Stomach smooth muscle (tissue), 2 donors: ENCODE measurements at regions not wholly inside any gene's neighbourhood (a gene's known extent, or its start where the extent isn't known, plus 50 kb on each side); places are given as distances from the start of the nearest gene placed in this dataset.
"Not testable (repeated sequence)": the region's sequence is repeated elsewhere in the genome, so short reads cannot be mapped to it uniquely, and the experiment has no call there.

ENCODE experiments used
- H3K27ac ChIP-seq: one replicate; pipeline ENCODE4 v1.7.0; 2013; ENCODE audit warnings: mild to moderate bottlenecking, low read length, inconsistent platforms
- H3K27me3 ChIP-seq, 2 donors: one replicate each; pipeline ENCODE4 v1.7.0; 2013; ENCODE audit warnings: low read length in 2 of 2; ENCODE audit not compliant: insufficient read depth in 2 of 2, control insufficient read depth in 1 of 2
- H3K36me3 ChIP-seq, 2 donors: one replicate each; pipeline ENCODE4 v1.7.0; 2013; ENCODE audit warnings: low read length in 2 of 2; ENCODE audit not compliant: control insufficient read depth in 2 of 2, insufficient read depth in 2 of 2
- H3K4me1 ChIP-seq: one replicate; pipeline ENCODE4 v1.7.0; 2013; ENCODE audit warnings: low read length; ENCODE audit not compliant: control insufficient read depth, insufficient read depth
- H3K4me3 ChIP-seq, 2 donors: one replicate each; pipeline ENCODE4 v1.7.0; 2013; ENCODE audit warnings: low read length in 2 of 2
- H3K9ac ChIP-seq, 2 donors: one replicate each; pipeline ENCODE4 v1.7.0; 2013; ENCODE audit warnings: low read length in 2 of 2, mild to moderate bottlenecking in 1 of 2
- H3K9me3 ChIP-seq, 2 donors: one replicate each; pipeline ENCODE4 v1.7.0; 2013; ENCODE audit warnings: low read length in 2 of 2; ENCODE audit not compliant: control insufficient read depth in 2 of 2
- donor health status: healthy.
- donor health status: Pancreatic carcinoma.

DNA sequence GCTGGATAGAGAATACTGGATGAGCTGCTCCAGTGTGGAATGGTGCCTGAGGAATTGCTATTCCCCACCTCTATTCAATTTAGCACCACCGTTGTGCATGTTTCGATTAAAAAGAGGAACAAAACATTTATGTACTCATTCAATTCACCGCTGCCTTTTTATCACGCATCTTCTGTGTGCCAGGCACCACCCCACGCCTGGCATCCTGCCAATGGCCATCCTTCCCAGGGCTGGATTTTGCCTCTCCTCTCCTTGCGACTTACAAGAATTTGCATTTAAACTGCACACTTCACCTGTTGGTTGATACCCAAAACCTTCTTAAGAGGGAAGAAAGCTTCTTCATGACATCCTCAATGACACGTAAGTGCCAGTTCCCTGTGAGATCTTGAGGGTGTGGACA is 110.2 kb upstream of the DPP6 start:
- no peak overlapping the region for H3K9ac ChIP-seq
- no peak overlapping the region for H3K27ac ChIP-seq
- H3K9me3 ChIP-seq = no peaks in the 10 kb centered on the region
- no peaks in the 10 kb centered on the region for H3K27me3 ChIP-seq
- peaks cover 7% of the 10 kb centered on the region for H3K4me1 ChIP-seq
- no peaks in the 10 kb centered on the region for H3K36me3 ChIP-seq
- no peak overlapping the region for H3K4me3 ChIP-seq

DNA sequence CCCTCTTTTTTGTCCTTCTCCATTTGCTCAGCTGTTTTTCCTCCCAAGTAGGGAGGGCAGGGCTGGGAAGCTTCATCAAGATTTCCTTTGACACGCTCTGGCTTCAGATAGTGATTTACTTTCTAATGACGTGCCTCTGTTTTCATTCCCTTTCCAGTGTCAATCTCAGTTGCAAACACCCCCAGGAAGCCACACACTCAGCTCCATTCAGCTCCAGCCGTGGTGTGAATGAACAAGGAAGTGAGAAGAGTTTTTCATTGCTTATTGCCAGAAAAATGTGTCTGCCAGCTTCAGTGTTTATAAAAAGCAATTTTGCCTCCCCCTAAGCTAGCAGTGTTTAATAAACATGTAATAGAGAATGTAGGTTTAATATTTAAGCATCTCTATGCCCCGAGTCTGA is 108.7 kb upstream of the DPP6 start:
- Histone ChIP-seq H3K9me3 (no peaks in the 10 kb centered on the region), H3K9ac (no peak overlapping the region)

DNA sequence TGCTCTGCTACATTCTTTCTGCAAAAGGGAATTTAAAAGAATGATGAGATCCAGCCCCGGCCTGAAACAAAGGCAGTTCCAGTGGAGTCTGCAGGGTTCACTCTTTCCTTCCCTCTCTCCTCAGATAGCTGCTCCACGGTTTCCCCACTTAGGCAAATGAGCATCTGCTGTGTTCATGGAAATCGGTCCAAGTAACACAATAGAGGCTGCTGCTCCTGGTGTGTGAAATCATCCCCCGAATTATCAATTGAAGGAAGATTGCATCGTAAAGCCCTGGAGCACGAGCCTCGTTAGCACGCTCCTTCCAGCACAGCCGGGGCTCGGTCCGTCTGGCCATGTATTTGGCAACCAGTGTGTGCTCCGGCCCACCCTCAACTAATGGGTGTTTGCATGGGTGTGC is 108.3 kb upstream of the DPP6 start:
- no peaks in the 10 kb centered on the region for H3K9me3 ChIP-seq
- no peak overlapping the region for H3K27ac ChIP-seq
- no peaks in the 10 kb centered on the region for H3K36me3 ChIP-seq
- H3K9ac ChIP-seq = no peak overlapping the region
- no peak overlapping the region for H3K4me3 ChIP-seq
- H3K4me1 ChIP-seq = peaks cover 7% of the 10 kb centered on the region
- no peaks in the 10 kb centered on the region for H3K27me3 ChIP-seq

More for the DNA sequence above, 108.7 kb upstream of the DPP6 start:
- no peak overlapping the region for H3K4me3 ChIP-seq
- no peaks in the 10 kb centered on the region for H3K36me3 ChIP-seq
- no peak overlapping the region for H3K27ac ChIP-seq
- H3K4me1 ChIP-seq = peaks cover 7% of the 10 kb centered on the region
- H3K27me3 ChIP-seq = no peaks in the 10 kb centered on the region

DNA sequence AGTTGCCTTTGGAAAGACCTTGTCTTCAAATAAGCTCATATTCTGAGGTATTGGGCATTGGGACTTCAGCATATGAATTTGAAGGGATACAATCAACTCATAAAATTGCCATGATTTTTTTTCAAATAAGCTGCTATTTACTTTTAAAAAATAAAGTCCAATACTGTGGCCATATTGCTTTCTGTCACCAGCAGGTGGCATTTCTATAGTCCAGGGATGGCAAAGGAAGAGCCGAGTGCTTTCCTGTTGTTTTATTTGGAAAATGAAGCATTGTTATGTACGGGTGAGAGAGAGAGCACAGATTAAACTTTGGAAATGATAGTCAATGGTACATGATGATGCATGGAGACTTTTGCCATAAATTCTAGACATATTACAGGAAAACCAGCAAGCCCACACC is 104.1 kb upstream of the DPP6 start:
- peaks cover 7% of the 10 kb centered on the region for H3K4me1 ChIP-seq
- H3K4me3 ChIP-seq = no peak overlapping the region
- no peak overlapping the region for H3K9ac ChIP-seq
- H3K27ac ChIP-seq = no peak overlapping the region
- H3K27me3 ChIP-seq = no peaks in the 10 kb centered on the region
- H3K36me3 ChIP-seq = peaks cover 0 to 2% of the 10 kb centered on the region in 2 donors
- H3K9me3 ChIP-seq = no peaks in the 10 kb centered on the region

DNA sequence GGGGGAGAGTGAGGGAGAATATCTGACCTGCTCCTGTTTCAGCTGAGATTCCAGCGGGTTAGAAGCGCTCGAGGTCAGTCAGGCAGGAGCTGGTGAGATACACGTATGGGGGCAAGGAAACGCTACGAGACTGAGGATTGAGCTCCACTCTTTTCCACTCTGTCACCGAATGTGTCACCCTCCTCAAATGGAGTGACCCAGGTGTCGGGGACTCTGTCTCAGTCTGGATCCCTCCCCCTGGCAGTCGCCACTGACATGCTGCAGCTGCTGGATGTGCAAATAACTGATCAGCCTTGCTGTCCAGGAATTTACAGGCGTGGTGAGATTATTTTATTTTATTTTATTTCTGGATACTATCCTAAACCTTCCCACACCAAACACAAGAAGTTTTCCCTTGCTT is 100.9 kb upstream of the DPP6 start:
- Histone ChIP-seq H3K36me3 (peaks cover 0 to 2% of the 10 kb centered on the region in 2 donors), H3K27me3 (no peaks in the 10 kb centered on the region), H3K27ac (no peak overlapping the region), H3K9me3 (no peaks in the 10 kb centered on the region), H3K4me3 (no peak overlapping the region), H3K4me1 (no peaks in the 10 kb centered on the region), H3K9ac (no peak overlapping the region)

DNA sequence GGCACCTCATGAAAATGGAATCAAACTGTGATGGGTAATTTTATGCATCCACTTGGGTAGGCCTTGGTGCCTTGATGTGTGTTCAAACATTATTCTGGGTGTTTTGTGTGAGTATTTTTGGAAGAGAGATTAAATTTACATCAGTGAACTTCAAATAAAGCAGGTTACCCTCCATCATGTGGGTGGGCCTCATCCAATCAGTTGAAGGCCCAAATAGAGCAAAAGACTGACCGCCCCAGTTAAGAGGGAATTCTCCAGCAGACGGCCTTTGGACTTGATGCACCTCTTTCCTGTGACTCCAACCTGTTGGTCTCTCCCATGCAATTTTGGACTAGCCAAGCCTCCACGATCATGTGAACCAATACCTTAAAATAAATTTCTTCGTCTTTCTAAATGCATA is 97.7 kb upstream of the DPP6 start:
- no peak overlapping the region for H3K9ac ChIP-seq

DNA sequence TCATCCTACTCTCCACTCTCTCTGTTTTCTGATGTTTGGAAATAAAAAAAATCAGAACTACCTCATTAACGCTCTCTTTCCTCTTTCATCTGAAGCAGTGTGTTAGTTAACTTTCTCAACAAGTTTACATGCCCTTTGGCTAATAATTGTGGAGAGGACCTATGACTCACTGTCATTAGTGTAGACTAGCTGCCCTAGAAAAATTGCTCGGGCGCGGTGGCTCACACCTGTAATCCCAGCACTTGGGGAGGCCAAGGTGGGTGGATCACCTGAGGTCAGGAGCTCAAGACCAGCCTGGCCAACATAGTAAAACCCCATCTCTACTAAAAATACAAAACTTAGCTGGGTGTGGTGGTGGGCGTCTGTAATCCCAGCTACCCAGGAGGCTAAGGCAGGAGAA is 94.5 kb upstream of the DPP6 start:
- H3K9ac ChIP-seq, H3K27me3 ChIP-seq, H3K27ac ChIP-seq: not testable (repeated sequence)

More for the DNA sequence above, 97.7 kb upstream of the DPP6 start:
- Histone ChIP-seq H3K4me1 (no peaks in the 10 kb centered on the region), H3K36me3 (peaks cover 0 to 2% of the 10 kb centered on the region in 2 donors), H3K27ac (no peak overlapping the region), H3K9me3 (no peaks in the 10 kb centered on the region), H3K27me3 (no peaks in the 10 kb centered on the region), H3K4me3 (no peak overlapping the region)

DNA sequence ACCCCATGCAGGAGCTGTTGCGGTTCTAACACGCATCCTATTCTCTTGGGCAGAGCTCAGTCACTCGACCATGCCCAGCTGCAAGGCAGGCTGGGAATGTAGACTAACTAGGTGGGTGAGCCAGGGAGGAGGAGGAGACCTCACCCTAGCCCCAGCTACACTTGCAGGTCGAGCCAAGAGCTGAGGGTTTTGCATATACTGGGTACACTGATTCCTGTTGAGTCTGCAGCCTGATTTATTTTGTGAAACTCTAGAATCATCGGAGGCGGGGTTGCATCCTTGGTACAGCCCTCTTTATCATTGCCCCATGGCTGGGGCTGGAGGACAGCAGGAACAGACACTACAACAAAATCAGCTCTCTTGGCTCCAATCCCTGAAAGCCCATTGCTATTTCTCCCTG is 93.8 kb upstream of the DPP6 start:
- not testable (repeated sequence) for H3K27ac ChIP-seq, H3K36me3 ChIP-seq, H3K9ac ChIP-seq, H3K27me3 ChIP-seq, H3K4me3 ChIP-seq, H3K9me3 ChIP-seq, H3K4me1 ChIP-seq

More for the DNA sequence above, 94.5 kb upstream of the DPP6 start:
- not testable (repeated sequence) for H3K36me3 ChIP-seq, H3K4me1 ChIP-seq, H3K9me3 ChIP-seq, H3K4me3 ChIP-seq

DNA sequence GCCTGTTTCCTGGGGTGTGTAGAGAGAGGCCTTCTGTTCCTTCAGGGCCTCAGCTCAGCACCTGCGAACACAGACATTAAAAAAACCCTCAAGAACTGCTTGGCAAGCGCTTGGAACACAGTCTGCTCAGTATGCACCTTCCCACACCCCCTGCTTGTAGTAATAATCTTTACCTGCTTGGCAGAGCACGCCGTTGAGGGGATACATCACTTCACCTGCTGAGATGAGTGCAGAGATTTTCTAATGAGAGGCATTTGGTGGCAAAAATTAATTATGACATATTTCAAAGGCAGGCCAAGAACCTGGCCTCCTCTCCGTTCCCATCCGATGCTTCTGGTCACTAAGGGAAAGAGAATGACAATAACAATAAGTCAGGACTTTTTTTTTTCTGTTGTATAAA is 93.4 kb upstream of the DPP6 start:
- not testable (repeated sequence) for H3K27me3 ChIP-seq, H3K4me3 ChIP-seq, H3K27ac ChIP-seq, H3K36me3 ChIP-seq, H3K9me3 ChIP-seq, H3K9ac ChIP-seq, H3K4me1 ChIP-seq

DNA sequence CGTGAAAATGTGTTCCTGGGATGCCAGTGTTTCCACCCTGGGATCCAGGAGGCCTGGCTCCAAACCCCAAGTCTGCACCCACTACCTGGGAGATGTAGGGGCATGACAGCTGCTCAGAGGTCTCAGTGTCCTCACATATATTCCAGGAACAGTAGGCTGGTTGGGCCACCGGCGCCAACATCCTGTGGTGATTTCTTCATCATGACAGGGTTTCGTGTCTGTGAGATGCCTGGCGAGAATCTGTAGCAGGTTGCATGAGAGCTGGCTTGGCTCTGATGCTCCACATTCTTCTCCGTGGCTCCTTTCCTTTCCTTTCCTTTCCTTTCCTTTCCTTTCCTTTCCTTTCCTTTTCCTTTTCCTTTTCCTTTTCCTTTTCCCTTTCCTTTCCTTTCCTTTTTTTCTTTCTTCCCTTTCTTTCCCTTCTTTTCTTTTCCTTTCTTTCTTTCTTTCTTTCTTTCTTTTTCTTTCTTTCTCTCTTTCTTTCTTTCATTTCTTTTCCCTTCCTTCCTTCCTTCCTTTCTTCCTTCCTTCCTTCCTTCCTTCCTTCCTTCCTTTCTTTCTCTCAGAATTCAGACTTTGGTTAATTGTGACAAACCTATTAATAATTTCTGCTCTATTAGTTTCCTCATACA is 87.6 kb upstream of the DPP6 start:
- not testable (repeated sequence) for H3K27me3 ChIP-seq, H3K9ac ChIP-seq, H3K27ac ChIP-seq, H3K4me1 ChIP-seq, H3K36me3 ChIP-seq, H3K4me3 ChIP-seq, H3K9me3 ChIP-seq

DNA sequence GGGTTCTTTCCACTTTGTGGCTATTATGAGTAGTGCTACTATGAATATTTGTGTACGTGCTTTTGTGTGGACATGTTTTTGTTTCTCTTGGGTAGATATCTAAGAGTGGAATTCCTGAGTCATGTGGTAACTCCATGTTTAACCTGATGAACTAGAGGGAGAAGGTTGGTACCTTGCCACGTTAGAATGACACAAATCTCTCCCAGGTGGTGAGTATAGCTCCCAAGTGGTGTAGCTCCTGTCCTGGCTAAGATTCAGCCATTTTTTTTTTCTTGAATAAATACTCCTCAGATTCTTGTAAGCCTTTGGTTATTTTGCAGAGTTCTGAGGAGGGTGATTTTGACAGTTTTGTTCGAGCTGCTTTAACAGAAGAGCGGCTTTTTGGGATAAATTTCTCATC is 83.2 kb upstream of the DPP6 start:
- not testable (repeated sequence) for H3K4me3 ChIP-seq, H3K27ac ChIP-seq, H3K9me3 ChIP-seq, H3K9ac ChIP-seq, H3K4me1 ChIP-seq, H3K27me3 ChIP-seq, H3K36me3 ChIP-seq
